HepG2 (cell line): ENCODE measurements at regions not wholly inside any gene's neighbourhood (a gene's known extent, or its start where the extent isn't known, plus 50 kb on each side); places are given as distances from the start of the nearest gene placed in this dataset.
A peak's percentile ranks its signal among the peaks of the same experiment; 100 is the strongest.

Source experiments
- AHR ChIP-seq: IDR thresholded peaks from 2 replicates; pipeline ENCODE4 v1.6.1; 2018; ENCODE audit warnings: missing genetic modification reagents, missing compliant biosample characterization
- ATF7-NPFF ChIP-seq: sonication (generic); formaldehyde crosslinking; IDR thresholded peaks from 2 replicates; pipeline ENCODE4 v1.8.1; 2023; ENCODE audit warnings: mild to moderate bottlenecking, low read depth, missing genetic modification reagents, moderate library complexity
- IRF2 ChIP-seq: IDR thresholded peaks from 2 replicates; pipeline ENCODE4 v1.6.1; 2018; ENCODE audit warnings: missing genetic modification reagents, missing compliant biosample characterization
- MED8 ChIP-seq: sonication (generic); formaldehyde crosslinking; IDR thresholded peaks from 2 replicates; pipeline ENCODE4 v1.8.1; 2023; ENCODE audit warnings: mild to moderate bottlenecking, missing genetic modification reagents; ENCODE audit not compliant: insufficient replicate concordance
- SMAD3 ChIP-seq: sonication (generic); formaldehyde crosslinking; IDR thresholded peaks from 2 replicates; pipeline ENCODE4 v1.4.0; 2020; ENCODE audit warnings: missing genetic modification reagents
- SPEN ChIP-seq: sonication (generic); formaldehyde crosslinking; IDR thresholded peaks from 2 replicates; pipeline ENCODE4 v1.5.1; 2020; ENCODE audit warnings: low read depth, mild to moderate bottlenecking, missing genetic modification reagents
- TARDBP ChIP-seq: sonication (generic); formaldehyde crosslinking; IDR thresholded peaks from 2 replicates; pipeline ENCODE4 v1.8.0; 2022; ENCODE audit warnings: mild to moderate bottlenecking, missing genetic modification reagents
- ZBTB21 ChIP-seq: sonication (generic); formaldehyde crosslinking; IDR thresholded peaks from 2 replicates; pipeline ENCODE4 v1.4.0; 2020; ENCODE audit warnings: missing genetic modification reagents
- ZKSCAN8 ChIP-seq: IDR thresholded peaks from 2 replicates; pipeline ENCODE4 v1.6.1; 2016; ENCODE audit warnings: borderline replicate concordance, missing genetic modification reagents, missing compliant biosample characterization
- ZNF24 ChIP-seq: fragments of 450-650 bp; IDR thresholded peaks from 2 replicates; pipeline ENCODE4 v1.6.1; 2017; ENCODE audit warnings: antibody characterized with exemption, mild to moderate bottlenecking
- TF ChIP-seq, protein P1 (sequence below): IDR thresholded peaks from 2 replicates; pipeline ENCODE4 v1.6.1; 2018; ENCODE audit warnings: missing genetic modification reagents, mild to moderate bottlenecking, missing compliant biosample characterization
- TF ChIP-seq, protein P2 (sequence below): sonication (generic); formaldehyde crosslinking; IDR thresholded peaks from 2 replicates; pipeline ENCODE4 v1.5.0; 2020; ENCODE audit warnings: mild to moderate bottlenecking, missing genetic modification reagents
- TF ChIP-seq, protein P3 (sequence below): sonication (generic); formaldehyde crosslinking; IDR thresholded peaks from 2 replicates; pipeline ENCODE4 v1.5.0; 2020; ENCODE audit warnings: mild to moderate bottlenecking, missing genetic modification reagents, borderline replicate concordance
- TF ChIP-seq, protein P4 (sequence below), 2 experiments: sonication (generic) in 1 of 2; formaldehyde crosslinking in 1 of 2; IDR thresholded peaks; 2 replicates each; pipeline versions ENCODE4 v1.4.0 to v1.6.1; 2016 to 2020; ENCODE audit warnings: borderline replicate concordance in 1 of 2, low read depth in 1 of 2, mild to moderate bottlenecking in 1 of 2, missing genetic modification reagents in 1 of 2
- TF ChIP-seq, protein P5 (sequence below): sonication (generic); formaldehyde crosslinking; IDR thresholded peaks from 2 replicates; pipeline ENCODE4 v1.5.1; 2020; ENCODE audit warnings: mild to moderate bottlenecking, missing genetic modification reagents

DNA sequence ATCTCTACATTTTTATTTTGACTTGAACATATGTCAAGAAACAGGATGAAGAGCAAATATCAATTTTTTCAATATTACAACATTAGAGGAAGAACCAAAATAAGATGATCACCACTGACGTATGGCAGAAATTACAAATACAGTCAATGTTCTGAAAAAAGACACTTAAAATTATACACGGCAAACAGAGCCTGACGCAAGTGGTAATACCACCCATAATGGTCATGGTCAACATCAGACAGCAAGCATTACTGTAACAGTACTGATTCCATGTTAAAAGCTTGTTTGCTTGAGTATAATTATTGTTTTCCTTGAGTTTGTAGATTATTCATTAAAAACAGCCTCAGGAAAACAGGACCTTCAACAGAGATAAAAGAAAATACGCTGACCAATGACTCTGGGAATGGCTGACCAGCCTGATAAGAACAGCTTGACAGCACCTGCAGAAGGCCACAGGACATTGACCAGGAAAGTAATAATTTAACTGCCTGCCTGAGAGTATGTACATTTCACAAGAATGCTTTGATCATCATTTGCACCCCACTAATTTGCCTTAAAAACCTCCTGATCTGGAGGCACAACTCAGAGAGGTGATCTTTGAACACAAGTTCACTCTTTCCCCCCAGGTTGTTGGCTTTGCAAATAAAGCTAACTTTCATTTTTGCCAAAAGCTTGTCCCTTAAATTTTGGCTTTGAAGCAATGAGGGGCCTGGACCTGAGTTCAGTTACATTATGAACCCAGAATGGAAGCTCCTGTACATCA is 187.3 kb downstream of the IPO8 start (continued):
- TF ChIP-seq, protein P1, sequence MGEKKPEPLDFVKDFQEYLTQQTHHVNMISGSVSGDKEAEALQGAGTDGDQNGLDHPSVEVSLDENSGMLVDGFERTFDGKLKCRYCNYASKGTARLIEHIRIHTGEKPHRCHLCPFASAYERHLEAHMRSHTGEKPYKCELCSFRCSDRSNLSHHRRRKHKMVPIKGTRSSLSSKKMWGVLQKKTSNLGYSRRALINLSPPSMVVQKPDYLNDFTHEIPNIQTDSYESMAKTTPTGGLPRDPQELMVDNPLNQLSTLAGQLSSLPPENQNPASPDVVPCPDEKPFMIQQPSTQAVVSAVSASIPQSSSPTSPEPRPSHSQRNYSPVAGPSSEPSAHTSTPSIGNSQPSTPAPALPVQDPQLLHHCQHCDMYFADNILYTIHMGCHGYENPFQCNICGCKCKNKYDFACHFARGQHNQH (CRISPR knock-in tag): peak; percentile 73; the same call in 1 of the 2 replicates
- TF ChIP-seq TARDBP (CRISPR knock-in tag) (peak; percentile 86), ZBTB21 (CRISPR knock-in tag) (peak; percentile 82; the same call in 1 of the 2 replicates), ZKSCAN8 (CRISPR knock-in tag) (peak; percentile 86), IRF2 (CRISPR knock-in tag) (peak; percentile 84), AHR (CRISPR knock-in tag) (no peak), ATF7-NPFF (CRISPR knock-in tag) (no peak; the same call in 1 of the 2 replicates), SPEN (CRISPR knock-in tag) (peak; percentile 50; the same call in 1 of the 2 replicates), MED8 (CRISPR knock-in tag) (peak; percentile 89), SMAD3 (peak; percentile 89), ZNF24 (peak; percentile 76; the same call in 1 of the 2 replicates)
- TF ChIP-seq, protein P2, sequence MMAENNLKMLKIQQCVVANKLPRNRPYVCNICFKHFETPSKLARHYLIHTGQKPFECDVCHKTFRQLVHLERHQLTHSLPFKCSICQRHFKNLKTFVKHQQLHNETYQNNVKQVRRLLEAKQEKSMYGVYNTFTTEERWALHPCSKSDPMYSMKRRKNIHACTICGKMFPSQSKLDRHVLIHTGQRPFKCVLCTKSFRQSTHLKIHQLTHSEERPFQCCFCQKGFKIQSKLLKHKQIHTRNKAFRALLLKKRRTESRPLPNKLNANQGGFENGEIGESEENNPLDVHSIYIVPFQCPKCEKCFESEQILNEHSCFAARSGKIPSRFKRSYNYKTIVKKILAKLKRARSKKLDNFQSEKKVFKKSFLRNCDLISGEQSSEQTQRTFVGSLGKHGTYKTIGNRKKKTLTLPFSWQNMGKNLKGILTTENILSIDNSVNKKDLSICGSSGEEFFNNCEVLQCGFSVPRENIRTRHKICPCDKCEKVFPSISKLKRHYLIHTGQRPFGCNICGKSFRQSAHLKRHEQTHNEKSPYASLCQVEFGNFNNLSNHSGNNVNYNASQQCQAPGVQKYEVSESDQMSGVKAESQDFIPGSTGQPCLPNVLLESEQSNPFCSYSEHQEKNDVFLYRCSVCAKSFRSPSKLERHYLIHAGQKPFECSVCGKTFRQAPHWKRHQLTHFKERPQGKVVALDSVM: 0 out of 2 replicates have a peak, but pooled peaks have one; percentile 23
- TF ChIP-seq, protein P3, sequence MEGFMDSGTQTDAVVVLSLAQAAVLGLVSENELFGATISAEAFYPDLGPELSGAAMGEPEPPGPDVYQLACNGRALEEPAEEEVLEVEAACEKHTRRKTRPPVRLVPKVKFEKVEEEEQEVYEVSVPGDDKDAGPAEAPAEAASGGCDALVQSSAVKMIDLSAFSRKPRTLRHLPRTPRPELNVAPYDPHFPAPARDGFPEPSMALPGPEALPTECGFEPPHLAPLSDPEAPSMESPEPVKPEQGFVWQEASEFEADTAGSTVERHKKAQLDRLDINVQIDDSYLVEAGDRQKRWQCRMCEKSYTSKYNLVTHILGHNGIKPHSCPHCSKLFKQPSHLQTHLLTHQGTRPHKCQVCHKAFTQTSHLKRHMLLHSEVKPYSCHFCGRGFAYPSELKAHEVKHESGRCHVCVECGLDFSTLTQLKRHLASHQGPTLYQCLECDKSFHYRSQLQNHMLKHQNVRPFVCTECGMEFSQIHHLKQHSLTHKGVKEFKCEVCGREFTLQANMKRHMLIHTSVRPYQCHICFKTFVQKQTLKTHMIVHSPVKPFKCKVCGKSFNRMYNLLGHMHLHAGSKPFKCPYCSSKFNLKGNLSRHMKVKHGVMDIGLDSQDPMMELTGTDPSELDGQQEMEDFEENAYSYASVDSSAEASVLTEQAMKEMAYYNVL (CRISPR knock-in tag): peak; percentile 92
- TF ChIP-seq, protein P4, sequence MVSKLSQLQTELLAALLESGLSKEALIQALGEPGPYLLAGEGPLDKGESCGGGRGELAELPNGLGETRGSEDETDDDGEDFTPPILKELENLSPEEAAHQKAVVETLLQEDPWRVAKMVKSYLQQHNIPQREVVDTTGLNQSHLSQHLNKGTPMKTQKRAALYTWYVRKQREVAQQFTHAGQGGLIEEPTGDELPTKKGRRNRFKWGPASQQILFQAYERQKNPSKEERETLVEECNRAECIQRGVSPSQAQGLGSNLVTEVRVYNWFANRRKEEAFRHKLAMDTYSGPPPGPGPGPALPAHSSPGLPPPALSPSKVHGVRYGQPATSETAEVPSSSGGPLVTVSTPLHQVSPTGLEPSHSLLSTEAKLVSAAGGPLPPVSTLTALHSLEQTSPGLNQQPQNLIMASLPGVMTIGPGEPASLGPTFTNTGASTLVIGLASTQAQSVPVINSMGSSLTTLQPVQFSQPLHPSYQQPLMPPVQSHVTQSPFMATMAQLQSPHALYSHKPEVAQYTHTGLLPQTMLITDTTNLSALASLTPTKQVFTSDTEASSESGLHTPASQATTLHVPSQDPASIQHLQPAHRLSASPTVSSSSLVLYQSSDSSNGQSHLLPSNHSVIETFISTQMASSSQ (IDR thresholded peaks at IDR 0.05; ENCODE audit: low read depth): peak; percentile 96
- TF ChIP-seq, protein P4 (CRISPR knock-in tag; IDR thresholded peaks at IDR 0.05; ENCODE audit: borderline replicate concordance): peak; percentile 97
- TF ChIP-seq, protein P5, sequence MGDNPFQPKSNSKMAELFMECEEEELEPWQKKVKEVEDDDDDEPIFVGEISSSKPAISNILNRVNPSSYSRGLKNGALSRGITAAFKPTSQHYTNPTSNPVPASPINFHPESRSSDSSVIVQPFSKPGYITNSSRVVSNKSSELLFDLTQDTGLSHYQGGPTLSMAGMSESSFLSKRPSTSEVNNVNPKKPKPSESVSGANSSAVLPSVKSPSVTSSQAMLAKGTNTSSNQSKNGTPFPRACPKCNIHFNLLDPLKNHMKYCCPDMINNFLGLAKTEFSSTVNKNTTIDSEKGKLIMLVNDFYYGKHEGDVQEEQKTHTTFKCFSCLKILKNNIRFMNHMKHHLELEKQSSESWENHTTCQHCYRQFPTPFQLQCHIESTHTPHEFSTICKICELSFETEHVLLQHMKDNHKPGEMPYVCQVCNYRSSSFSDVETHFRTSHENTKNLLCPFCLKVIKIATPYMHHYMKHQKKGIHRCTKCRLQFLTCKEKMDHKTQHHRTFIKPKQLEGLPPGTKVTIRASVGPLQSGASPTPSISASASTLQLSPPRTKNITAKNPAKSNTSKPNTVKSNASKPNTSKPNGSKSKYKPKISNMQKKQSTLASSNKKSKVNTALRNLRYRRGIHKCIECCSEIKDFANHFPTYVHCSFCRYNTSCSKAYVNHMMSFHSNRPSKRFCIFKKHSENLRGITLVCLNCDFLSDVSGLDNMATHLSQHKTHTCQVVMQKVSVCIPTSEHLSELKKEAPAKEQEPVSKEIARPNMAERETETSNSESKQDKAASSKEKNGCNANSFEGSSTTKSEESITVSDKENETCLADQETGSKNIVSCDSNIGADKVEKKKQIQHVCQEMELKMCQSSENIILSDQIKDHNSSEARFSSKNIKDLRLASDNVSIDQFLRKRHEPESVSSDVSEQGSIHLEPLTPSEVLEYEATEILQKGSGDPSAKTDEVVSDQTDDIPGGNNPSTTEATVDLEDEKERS (CRISPR knock-in tag): 0 out of 2 replicates have a peak, but pooled peaks have one; percentile 59
